GM19240 (cell line): ENCODE measurements at regions not wholly inside any gene's neighbourhood (a gene's known extent, or its start where the extent isn't known, plus 50 kb on each side); places are given as distances from the start of the nearest gene placed in this dataset.
A peak's percentile ranks its signal among the peaks of the same experiment; 100 is the strongest.
"Not testable (repeated sequence)": the region's sequence is repeated elsewhere in the genome, so short reads cannot be mapped to it uniquely, and the experiment has no call there.

ENCODE experiments used
- DNase-seq: peaks from one replicate; pipeline ENCODE4 v3.0.0; 2011; ENCODE audit warnings: low spot score; ENCODE audit not compliant: insufficient read length

DNA sequence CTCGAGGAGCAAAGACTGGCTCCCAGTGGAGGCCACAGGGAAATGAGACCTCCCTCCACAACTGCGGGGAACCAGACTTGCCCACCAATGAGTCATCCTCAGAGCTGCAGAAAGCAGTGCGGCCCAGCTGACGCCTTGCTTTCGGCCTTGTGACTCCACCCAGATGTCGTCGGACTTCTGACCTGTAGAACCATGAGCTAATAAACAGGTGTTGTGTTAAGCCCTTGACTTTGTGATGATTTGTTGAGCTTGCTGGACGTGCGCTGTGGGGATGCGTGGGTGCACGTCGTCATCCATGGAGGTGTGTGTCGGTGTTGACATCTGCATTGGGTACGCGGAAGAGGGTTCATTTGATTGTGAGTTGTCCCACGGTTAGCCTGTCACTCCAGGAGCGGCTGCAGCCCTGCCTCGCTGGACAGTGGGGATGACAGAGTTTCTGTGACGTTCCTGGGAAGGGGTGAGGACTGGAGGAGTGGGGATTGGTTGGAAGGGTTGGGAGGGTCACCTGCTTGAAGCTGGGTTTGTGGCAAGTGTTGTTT lies 154.1 kb downstream of the SH3BP4 start:
- DNase-seq = no peak

- no peak for DNase-seq
Measured at GRCh38 chr2:235106874-235107639, 155.2 kb downstream of the SH3BP4 start.

- no peak for DNase-seq
Measured at GRCh38 chr2:235107640-235107951, 155.8 kb downstream of the SH3BP4 start.

- not testable (repeated sequence) for DNase-seq
Measured at GRCh38 chr2:235109561-235109960, 157.7 kb downstream of the SH3BP4 start.

DNA sequence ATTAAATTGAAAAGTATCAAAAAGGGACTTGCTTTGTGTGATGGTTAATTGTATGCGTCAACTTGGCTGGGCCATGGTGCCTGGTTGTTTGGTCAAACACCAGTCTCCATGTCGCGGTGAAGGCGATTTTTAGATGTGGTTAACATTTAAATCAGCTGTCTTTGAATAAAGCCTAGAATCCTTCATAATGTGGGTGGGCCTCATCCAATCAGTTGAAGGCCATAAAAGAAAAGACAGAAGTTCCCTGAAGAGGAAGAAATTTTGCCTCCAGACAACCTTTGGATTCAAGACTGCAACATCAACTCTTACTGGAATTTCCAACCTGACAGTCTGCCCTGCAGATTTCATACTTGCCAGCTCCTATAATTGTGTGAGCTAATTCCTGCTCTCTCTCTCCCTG lies 160.5 kb downstream of the SH3BP4 start:
- DNase-seq = no peak

DNA sequence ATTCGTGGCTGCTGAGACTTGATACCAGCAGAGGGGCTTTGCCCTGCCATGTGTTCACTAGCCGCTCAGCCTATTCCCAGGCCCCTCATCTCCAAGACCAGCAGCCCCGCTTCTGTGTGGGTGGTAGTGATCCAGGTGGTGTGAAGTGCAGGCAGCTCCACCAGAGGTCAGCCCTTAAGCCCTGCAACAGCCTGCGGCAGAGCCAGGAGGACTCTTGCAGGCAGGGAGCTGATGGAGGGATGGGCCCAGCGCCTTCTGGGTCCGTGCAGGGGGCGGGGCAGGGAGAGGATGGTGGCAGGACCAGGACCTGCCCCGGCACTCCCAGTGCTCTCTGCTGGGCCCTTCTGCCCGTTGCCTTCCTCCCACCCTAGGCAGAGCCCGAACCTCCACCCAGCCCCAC lies 162.0 kb downstream of the SH3BP4 start:
- DNase-seq = no peak

- no peak for DNase-seq
Measured at GRCh38 chr2:235114286-235114685, 162.5 kb downstream of the SH3BP4 start.

- no peak for DNase-seq
Measured at GRCh38 chr2:235115521-235115920, 163.7 kb downstream of the SH3BP4 start.

- no peak for DNase-seq
Measured at GRCh38 chr2:235116885-235117492, 165.2 kb downstream of the SH3BP4 start.

DNA sequence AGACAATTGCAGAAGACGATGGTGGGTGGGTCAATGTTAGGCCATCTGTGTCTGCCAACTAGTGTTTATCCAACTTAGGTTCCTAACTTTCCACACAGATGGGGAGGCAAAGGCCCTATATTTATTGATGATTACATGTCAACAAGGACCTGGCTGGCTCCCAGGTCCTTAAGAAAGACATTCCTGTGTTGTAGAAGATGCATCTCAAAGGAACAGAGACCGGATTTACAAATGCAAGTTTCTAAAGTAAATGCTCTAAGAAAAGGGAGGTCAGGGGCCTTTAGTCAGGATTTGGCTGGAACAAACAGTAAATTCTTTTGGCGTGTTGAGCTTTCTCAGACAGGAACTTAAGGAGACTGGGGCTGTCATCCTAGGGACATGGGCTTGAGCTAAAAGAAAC lies 175.0 kb downstream of the SH3BP4 start:
- DNase-seq = no peak

DNA sequence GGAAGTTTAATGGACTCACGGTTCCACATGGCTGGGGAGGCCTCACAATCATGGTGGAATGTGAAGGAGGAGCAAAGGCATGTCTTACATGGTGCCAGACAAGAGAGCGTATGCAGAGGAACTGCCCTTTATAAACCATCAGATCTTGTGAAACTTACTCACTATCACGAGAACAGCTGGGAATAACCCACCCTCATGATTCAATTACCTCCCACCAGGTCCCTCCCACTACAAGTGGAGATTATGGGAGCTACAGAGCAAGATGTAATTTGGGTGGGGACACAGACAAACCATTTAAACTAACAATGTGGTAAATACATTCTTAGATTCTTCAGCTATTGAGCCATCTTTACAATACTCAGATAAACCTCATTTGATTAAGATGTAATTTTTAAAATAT lies 176.1 kb downstream of the SH3BP4 start:
- DNase-seq = no peak

DNA sequence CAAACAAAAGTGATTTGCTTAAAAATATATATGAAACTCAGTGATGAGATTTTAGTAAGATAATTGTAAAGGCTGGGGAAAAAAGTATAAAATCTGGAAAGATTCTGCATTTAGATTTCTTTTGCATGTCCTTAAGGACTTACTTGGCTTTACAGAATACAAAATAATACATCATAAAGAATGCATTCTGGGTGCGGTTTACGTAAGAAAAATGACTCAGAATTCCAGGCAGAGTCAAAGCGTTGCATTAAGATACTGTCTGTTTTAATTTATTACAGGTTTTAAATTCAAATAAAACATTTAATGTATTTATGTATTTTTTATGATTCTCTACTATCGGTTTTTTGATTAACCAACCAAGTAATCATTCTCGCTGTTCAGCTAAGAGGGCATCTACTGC lies 178.0 kb downstream of the SH3BP4 start:
- DNase-seq = no peak

GRCh38 chr2:235131334-235132305 lies 179.8 kb downstream of the SH3BP4 start:
- no peak for DNase-seq

GRCh38 chr2:235132651-235133050 lies 180.8 kb downstream of the SH3BP4 start:
- DNase-seq = no peak

- no peak for DNase-seq
Measured at GRCh38 chr2:235133837-235134236, 182.0 kb downstream of the SH3BP4 start.

- no peak for DNase-seq
Measured at GRCh38 chr2:235134420-235134819, 182.6 kb downstream of the SH3BP4 start.

- no peak for DNase-seq
Measured at GRCh38 chr2:235135195-235135965, 183.6 kb downstream of the SH3BP4 start.

- DNase-seq = peak; percentile 23
Measured at GRCh38 chr2:235135990-235136561, 184.3 kb downstream of the SH3BP4 start.

- DNase-seq = no peak
Measured at GRCh38 chr2:235138339-235138738, 186.5 kb downstream of the SH3BP4 start.

GRCh38 chr2:235139956-235140800 lies 188.4 kb downstream of the SH3BP4 start:
- no peak for DNase-seq
